GM19455 (cell line): ENCODE measurements at regions not wholly inside any gene's neighbourhood (a gene's known extent, or its start where the extent isn't known, plus 50 kb on each side); places are given as distances from the start of the nearest gene placed in this dataset.

Experiments used
- ATAC-seq: cut with Tn5 transposase; IDR thresholded peaks from one replicate; pipeline ENCODE4 v1.9.1; 2021; ENCODE audit not compliant: unreplicated experiment

DNA sequence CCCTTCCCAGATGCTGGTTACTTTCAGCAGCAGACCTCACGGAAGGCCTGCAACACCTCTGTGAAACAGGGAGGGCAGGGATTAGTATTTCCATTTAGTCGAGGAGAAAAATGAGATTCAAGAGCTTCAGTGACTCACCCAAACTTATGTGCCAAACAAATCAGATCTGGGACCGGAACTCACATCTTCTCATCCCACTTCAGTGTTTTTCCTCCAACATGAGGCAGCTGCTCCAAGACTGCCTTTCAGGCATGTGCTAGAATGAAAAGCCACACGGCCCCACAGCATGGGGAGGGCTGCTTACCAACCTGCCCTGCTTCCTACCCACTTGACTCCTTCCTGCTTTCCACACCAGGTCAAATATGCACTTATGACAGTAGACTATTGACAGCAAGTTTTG lies 129.4 kb upstream of the SLC24A5 start:
- no peak for ATAC-seq

- no peak for ATAC-seq
These were observed 127.7 kb upstream of the SLC24A5 start for GRCh38 chr15:47993051-47993450.

DNA sequence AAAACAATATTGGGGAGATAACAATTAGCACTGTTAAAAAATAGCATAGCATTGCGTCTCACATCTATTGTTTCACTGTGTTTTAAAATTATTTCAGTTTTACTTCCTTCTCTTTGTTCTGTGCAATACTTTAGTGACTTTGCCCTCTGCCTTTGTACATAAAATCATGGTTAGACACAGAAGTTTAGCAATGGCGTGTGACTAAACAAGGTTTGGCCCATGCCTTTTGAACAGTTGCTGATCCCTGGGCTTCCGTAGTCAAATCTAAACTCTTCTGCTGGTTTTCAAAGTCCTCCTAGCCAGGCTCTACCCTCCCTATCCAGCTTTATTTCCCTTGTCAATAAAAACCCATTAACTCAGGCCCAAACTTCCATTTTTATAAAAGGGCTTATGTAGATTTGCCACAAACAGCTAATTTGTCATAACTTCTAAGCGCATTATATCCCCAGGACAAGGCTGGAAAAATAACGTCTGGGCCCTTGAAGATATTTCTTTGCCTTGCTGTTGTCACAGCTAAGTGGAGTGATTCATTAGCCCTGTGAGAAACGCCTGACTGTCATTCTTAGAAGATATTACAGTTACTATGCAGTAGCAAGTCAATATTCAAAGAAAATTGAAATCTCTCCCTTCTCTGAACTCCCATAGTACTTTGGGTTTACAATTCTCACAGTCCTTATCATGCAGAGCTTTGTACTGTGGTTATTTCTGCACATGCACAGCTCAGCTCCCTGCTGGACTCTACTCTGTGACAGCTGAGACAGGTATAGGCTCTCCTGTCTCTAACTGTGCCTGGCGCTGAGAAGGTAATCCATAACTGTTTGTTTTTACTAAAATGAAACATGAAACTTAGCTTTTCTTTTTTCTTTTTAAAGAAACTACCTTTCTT lies 123.4 kb upstream of the SLC24A5 start:
- ATAC-seq, result no peak

- ATAC-seq, result no peak
These were observed 122.2 kb upstream of the SLC24A5 start for GRCh38 chr15:47998619-47999019.

DNA sequence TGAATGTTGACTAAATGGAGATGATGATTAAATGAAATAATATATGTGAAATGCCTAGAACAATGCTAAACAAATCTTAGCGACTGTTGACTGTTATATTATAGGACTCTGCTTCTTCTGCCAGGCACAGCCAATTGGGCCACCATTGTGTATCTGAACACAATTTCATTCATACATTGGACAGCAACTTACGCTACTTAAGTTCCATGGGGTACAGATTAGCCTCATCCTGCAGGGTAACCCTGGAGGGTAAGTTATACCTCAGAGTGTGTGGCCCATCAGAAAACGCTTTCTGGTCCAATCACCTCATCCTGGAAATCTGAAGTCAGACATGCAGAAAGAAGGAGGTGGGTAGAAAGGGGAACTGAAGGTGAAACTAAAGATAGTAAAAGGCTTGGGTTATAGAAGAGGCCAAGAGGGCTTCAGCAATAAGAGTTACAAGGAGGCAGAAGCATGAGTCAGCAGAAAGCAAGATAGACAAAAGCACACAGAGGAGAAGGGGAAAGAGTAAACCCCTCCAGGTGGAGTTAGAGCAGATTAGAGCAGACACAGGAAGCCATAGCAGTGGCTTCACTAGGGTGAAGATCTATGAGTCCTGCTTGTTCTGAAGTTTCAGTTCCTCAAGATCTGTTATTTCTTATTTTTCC lies 119.3 kb upstream of the SLC24A5 start:
- ATAC-seq, result peak; percentile 97

DNA sequence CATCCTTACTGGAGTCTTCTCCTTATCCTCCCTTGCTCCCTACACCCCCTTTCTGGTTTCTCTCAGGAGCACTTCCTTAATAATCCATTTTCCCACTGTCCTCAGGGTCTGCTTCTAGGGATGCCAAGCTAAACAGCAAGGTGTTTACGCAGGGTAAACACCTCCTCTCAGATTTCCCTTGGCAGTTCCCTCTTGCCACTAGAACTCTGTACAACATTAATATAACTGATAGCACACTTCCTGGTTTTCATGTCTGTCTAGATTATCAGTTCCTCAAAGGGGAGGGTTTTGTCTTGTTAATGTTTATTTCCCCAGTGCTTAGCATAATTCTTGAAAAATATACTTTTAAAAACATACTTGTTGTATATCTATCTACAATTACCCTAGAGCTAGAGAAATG lies 118.0 kb upstream of the SLC24A5 start:
- ATAC-seq, result no peak

GRCh38 chr15:48003441-48003840 lies 117.3 kb upstream of the SLC24A5 start:
- no peak for ATAC-seq

DNA sequence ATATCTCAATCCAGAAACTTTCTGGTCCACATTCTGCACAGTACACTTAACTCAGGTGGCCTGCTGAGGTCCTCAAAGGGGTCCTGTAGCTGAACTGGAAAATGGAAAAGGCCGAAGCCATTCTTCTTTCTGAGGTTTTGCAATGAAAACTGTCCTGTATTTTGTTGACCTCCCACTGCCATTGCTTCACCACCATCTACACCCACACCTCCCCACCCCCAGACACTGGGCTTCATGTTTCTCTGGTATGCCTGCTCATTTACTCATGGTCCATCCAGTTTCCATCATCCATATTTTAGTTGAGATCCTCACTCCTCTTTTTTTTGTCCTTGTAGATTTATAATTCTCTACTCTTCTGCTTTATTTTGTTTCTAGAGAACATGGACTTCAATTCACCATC lies 115.7 kb upstream of the SLC24A5 start:
- ATAC-seq, result no peak

- ATAC-seq, result no peak
These were observed 114.7 kb upstream of the SLC24A5 start for GRCh38 chr15:48006031-48006511.

GRCh38 chr15:48010316-48010715 lies 110.5 kb upstream of the SLC24A5 start:
- no peak for ATAC-seq

GRCh38 chr15:48012191-48012590 lies 108.6 kb upstream of the SLC24A5 start:
- no peak for ATAC-seq

- ATAC-seq, result no peak
These were observed 103.9 kb upstream of the SLC24A5 start for GRCh38 chr15:48016865-48017264.

GRCh38 chr15:48017747-48018146 lies 103.0 kb upstream of the SLC24A5 start:
- no peak for ATAC-seq

GRCh38 chr15:48020166-48020565 lies 100.6 kb upstream of the SLC24A5 start:
- no peak for ATAC-seq

DNA sequence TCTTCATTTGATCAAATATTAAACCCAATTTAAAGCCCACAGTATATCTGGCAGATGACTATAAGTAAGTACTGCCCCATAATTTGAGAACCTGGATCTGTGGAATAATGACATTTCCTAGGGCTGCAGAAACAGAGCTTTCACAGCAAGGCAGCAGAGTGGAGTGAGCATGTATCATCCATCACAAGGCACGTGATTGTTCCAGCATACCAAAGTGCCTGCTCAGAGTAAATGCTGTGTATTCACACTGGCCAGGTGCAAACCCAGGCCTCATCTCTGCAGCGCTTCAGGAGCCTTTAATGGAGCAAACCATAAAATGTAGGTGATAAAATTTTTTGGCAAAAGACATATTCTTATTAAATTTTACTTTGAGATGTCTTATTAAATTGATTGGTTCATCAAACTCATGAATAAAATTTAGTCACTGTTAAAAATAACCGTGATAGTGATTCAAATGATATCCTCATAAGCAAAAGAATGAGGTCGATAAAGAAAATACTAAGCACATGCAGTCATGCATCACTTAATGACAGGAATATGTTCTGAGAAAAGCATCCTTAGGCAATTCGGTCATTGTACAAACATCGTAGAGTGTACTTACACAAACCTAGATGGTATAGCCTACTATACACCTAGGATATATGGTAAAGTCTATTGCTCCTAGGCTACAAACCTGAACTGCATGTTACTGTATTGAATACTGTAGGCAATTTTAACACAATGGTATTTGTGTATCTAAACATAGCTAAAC lies 99.3 kb upstream of the SLC24A5 start:
- ATAC-seq, result no peak

- ATAC-seq, result no peak
These were observed 95.7 kb upstream of the SLC24A5 start for GRCh38 chr15:48025118-48025517.

DNA sequence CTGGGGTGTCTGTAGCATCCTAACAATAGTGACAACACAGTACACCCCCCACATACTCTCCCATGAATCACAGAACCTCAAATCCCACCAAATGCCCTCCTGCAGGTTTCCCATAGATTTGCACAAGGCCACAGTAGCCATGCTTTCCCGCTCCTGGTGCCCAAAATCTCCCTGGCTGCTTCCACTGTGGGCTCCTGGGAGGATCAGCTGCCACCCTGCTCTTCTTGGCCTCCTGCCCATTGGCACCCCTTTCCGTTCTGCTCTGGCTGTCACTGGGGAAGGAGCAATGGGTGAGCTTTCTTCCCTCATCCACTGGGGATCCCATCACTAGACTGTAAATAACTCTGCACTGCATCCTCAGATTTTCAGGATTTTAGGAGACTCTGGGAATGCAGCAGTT lies 92.1 kb upstream of the SLC24A5 start:
- ATAC-seq, result no peak

DNA sequence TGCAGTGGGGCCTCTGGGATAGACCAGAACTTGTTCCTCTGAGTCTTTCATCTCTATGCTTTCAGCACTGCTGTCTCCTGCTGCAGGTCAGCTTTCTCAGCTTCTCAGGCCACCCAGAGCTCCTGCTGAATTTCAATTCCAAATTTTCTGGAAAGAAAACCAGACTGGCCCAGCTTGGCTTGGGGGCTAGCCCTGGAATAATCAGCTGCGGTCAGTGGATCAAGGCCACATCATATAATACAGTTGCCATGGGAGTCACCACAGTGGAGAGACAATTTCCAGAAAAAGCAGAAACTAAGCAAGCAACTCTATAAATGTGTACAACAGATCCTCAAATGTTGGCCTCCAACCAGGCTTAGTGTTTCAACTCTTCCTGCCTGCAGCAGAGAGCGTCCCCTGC lies 91.1 kb upstream of the SLC24A5 start:
- ATAC-seq, result no peak

- ATAC-seq, result no peak
These were observed 89.3 kb upstream of the SLC24A5 start for GRCh38 chr15:48031466-48031865.

GRCh38 chr15:48031973-48032372 lies 88.8 kb upstream of the SLC24A5 start:
- no peak for ATAC-seq

DNA sequence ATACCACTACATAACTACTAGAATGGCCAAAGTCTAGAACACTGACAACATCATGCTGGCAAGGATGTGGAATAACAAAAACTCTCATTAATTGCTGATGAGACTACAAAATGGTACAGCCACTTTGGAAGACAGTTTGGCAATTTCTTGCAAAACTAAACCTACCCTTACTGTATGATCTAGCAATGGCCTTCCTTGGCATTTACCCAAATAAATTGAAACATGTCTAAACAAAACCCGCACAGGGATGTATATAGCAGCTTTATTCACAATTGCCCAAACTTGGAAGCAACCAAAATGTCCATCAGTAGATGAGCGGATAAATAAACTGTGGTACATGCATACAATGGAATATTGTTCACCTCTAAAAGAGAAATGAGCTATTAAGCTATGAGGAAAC lies 87.9 kb upstream of the SLC24A5 start:
- ATAC-seq, result no peak

DNA sequence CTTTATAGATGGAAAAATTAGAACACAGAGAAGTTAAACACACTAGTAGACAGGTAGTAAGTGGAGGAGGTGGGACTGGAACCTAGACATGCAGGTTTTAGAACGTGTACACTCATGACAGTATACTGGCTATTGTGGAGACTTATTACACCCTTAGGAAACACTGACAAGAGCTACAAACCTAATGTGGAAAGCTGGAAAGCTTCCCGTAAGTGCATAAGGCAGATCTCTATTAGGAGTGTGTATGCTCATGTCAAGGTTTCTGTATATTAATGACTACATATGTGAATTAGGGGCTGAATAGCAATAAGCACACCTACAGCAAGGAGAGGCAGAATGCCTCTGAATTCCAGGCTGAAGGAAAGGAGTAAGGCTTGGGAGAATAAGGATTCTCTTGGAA lies 82.6 kb upstream of the SLC24A5 start:
- ATAC-seq, result no peak
